GM19438 (cell line): ENCODE measurements at regions not wholly inside any gene's neighbourhood (a gene's known extent, or its start where the extent isn't known, plus 50 kb on each side); places are given as distances from the start of the nearest gene placed in this dataset.
"Not testable (repeated sequence)": the region's sequence is repeated elsewhere in the genome, so short reads cannot be mapped to it uniquely, and the experiment has no call there.

Experiments
- ATAC-seq: cut with Tn5 transposase; IDR thresholded peaks from one replicate; pipeline ENCODE4 v1.9.1; 2021; ENCODE audit warnings: low read depth; ENCODE audit not compliant: unreplicated experiment

DNA sequence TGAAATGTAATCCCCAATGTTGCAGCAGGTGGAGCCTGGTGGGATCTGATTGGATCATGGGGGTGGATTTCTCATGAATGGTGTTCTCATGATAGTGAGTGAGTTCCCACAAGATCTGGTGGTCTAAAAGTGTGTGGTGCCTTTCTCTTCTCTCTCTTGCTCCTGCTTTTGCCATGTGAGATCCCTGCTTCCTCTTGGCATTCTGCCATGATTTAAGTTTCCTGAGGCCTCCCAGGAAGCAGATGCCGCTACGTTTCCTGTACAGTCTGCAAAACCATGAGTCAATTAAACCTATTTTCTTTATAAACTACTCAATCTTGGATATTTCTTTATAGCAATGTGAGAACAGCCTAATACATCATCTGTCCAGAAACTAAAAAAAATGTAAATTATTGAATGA is 298.3 kb downstream of the MEX3B start:
- ATAC-seq: no peak

- no peak for ATAC-seq
Observed at GRCh38 chr15:81747026-81747425, 298.8 kb downstream of the MEX3B start.

- ATAC-seq: no peak
Observed at GRCh38 chr15:81744364-81744763, 301.5 kb downstream of the MEX3B start.

DNA sequence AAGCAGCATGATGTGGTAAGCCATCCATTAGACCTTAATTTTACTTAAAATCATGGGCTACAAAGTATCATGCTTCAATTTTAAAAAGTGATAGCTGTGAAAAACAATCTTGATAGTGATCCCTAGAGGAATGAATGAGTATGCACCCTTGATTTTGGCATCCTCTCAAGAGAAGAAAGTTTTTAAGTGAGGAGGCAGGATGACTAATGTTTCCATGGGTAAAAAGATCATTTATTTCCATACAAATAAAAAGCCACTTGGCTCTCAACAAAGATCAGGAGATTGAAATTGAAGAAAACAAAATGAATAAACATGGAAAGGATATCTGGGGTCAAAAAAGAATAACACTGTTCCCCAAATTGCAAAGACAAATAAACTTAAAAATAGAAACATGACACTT is 305.4 kb downstream of the MEX3B start:
- ATAC-seq: no peak

DNA sequence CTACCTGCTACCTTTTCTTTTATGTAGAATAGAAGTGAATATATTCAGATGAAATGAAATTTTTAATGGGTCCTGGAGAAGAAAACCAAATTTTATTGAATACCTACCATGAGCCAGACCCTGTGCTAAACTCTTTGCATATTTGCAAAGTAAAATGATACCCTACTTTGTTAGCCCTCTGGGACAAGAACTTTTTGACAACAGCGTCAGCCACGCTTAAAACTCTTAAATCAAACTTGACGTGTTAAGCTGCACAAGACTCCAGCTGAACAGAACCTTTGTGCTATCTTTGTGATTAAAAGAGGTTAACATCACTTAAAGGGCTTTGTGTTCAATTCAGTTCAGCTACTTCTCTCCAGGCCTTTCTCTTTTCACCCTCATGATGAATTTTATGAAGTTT is 316.5 kb downstream of the MEX3B start:
- no peak for ATAC-seq

GRCh38 chr15:81728726-81729125 is 317.1 kb downstream of the MEX3B start:
- no peak for ATAC-seq

- no peak for ATAC-seq
Observed at GRCh38 chr15:81725590-81725989, 320.2 kb downstream of the MEX3B start.

DNA sequence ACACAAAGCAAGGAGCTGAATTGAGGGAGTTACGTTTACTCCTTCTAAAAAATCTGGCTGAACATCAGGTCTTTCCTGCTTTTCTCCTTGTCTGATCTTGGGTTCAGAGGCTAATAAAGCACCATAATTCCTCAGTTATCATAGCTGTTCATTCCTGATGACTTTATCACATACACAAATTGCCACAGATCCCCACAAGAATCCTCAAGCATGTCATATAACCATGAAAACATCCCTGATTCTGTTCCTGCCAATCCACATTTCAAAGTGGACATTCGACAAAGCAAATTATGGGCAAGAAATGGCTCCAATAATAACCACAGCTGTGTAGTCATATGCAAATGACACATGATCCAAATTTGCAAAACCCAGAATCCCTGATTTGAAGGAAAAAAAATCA is 321.3 kb downstream of the MEX3B start:
- no peak for ATAC-seq

DNA sequence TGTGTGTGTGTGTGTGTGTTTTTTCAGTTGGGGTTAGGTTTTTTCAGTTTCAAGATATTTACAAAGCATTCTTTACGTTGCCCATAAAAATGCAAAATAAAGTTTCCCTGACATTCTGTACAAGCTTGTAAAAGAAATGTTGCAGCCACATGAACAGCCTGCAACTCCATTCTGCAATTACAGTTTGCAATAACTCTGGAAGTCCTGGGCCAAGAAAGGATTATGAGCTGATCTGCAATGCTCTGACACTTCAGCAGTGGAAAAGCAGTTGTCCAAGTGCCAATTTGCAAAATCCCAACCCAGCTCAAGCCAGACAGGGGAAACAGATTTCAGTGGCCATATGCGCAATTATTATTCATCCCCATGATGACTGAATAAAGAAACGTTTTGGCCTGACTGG is 322.1 kb downstream of the MEX3B start:
- no peak for ATAC-seq

DNA sequence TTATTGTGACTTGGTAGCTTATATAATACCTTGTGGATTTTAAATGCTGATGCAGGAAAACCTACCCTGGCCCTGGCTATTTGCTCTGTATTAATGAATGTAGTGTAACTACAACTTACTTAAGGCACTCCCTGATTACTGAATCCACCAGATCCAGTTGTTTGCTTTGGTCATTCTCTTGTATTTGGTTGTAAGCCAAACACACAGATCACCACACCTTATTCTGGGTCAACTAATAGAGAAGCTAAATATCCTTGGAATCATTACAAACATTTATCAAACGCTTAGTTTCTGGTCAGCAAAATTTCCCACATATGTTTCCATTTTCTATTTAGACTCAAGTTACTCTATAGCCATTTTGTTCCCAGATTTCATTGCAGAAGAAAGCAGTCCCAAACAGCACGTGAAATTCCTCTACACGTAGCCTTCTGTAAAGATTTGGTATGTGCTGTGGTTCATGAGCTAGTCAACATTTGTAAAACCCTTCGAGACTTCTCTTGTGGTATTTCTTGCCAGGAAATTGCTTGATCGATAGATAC is 322.6 kb downstream of the MEX3B start:
- ATAC-seq: no peak

GRCh38 chr15:81716468-81716867 is 329.4 kb downstream of the MEX3B start:
- not testable (repeated sequence) for ATAC-seq

- ATAC-seq: no peak
Observed at GRCh38 chr15:81710328-81710727, 335.5 kb downstream of the MEX3B start.

DNA sequence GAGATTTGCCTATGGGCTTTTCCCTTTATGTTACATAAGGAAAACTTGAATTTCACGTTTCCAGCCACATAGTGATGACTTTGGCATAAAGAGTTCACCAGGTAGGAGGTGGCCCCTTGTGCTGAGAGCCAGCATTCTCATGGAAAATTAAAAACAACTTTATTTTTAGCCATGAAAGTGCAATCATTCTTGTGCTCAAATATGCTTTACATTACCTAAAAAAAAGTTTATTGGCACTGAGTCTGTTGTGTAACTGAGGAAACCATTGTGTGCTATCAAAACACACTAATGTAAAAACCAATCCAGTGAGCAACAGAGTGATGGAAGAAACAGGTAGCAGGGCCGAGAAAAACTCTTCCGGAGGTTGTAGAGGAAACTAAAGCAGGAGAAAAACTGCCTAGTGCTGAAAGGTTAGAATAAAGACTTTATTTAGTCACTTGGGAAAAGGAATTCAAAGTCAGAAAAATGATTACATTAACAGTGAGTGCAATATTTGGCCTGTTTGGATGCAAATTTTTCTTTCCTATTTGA is 332.9 kb upstream of the TMC3 start:
- not testable (repeated sequence) for ATAC-seq

DNA sequence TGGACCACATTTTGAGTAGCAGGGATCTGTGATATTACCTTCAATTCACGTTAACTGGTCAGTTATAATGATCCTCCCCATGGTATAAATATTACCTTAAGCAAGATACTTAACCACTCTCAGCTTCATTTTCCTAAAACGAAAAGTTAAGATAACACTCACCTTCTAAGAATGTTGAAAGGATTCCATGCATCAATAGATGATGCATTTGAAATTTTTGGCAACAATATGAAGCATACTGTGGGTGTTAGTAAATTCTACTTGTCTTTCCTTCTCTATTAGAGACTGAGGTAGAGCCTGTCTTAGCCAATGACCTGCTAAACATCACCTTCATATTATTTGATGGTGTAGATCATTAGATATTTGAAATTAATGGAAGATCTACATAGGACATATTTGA is 331.7 kb upstream of the TMC3 start:
- not testable (repeated sequence) for ATAC-seq

- ATAC-seq: no peak
Observed at GRCh38 chr15:81686021-81686420, 312.0 kb upstream of the TMC3 start.

DNA sequence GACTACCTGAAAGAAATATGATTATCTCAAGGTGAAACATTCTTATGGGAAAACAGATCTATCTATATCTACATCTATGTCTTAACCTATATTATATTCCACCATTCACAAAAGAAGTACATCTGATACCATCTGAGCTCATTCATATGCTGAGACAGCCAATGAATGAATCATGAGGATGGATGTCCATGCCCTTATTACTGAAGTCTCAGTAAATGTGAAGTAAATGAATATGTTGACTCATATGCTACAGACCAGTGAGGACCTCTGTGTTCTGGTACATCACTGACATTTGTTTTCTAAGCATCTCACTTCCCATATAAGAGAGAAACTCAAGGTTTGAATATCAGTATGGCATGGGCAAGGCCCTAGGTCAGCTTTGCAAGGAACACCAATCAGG is 311.2 kb upstream of the TMC3 start:
- no peak for ATAC-seq

GRCh38 chr15:81680829-81681228 is 306.8 kb upstream of the TMC3 start:
- no peak for ATAC-seq

GRCh38 chr15:81666839-81667238 is 292.8 kb upstream of the TMC3 start:
- no peak for ATAC-seq

DNA sequence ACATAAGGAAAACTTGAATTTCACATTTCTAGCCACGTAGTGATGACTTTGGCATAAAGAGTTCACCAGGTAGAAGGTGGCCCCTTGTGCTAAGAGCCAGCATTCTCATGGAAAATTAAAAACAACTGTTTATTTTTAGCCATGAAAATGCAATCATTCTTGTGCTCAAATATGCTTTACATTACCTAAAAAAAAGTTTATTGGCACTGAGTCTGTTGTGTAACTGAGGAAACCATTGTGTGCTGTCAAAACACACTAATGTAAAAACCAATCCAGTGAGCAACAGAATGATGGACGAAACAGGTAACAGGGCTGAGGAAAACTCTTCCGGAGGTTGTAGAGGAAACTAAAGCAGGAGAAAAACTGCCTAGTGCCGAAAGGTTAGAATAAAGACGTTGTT is 287.0 kb upstream of the TMC3 start:
- ATAC-seq: no peak

GRCh38 chr15:81653259-81653658 is 279.2 kb upstream of the TMC3 start:
- ATAC-seq: no peak

GRCh38 chr15:81645470-81645869 is 271.5 kb upstream of the TMC3 start:
- ATAC-seq: no peak

DNA sequence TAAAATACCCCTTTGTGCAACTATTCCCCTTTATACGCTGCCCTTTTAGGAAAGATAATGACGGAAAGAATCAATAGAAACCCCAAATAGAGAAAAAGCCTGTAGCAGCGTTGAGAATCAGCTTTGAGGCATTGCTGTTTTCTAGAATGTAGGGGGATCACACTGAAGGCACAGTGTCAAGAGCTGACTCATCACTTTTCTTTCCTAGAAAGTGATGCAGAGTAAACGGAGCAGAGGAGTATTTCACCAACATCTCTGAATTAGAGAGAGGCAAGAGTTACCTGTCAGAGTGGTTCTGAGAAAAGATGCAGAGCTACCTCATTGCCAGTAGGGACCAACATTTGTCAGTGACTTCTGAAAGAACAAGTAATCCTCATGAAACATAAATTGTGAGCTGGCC is 269.8 kb upstream of the TMC3 start:
- no peak for ATAC-seq

- no peak for ATAC-seq
Observed at GRCh38 chr15:81642451-81642990, 268.5 kb upstream of the TMC3 start.
